ENCODE measurements at regions not wholly inside any gene's neighbourhood (a gene's known extent, or its start where the extent isn't known, plus 50 kb on each side); places are given as distances from the start of the nearest gene placed in this dataset.

- Histone ChIP-seq H3K27me3 (no peaks in the 10 kb centered on the region), H3K4me1 (ENCODE audit: control insufficient read depth in 1 of 2, insufficient read depth in 1 of 2, low read depth in 1 of 2, low read length in 1 of 2) (no peaks in the 10 kb centered on the region), H3K36me3 (no peaks in the 10 kb centered on the region), H3K9me3 (no peaks in the 10 kb centered on the region), H3K4me3 (ENCODE audit: low read depth in 1 of 2, low read length in 1 of 2) (no peak overlapping the region), H3K27ac (no peak overlapping the region)
- TF ChIP-seq CTCF (IDR thresholded peaks at IDR 0.05), result no peak
Measured at GRCh38 chr12:59179231-59179630, 258.9 kb upstream of the LRIG3 start.

- Histone ChIP-seq H3K9me3 (no peaks in the 10 kb centered on the region), H3K36me3 (no peaks in the 10 kb centered on the region), H3K4me3 (ENCODE audit: low read depth in 1 of 2, low read length in 1 of 2) (no peak overlapping the region), H3K4me1 (ENCODE audit: control insufficient read depth in 1 of 2, insufficient read depth in 1 of 2, low read depth in 1 of 2, low read length in 1 of 2) (no peaks in the 10 kb centered on the region), H3K27ac (no peak overlapping the region), H3K27me3 (no peaks in the 10 kb centered on the region)
- no peak for TF ChIP-seq CTCF (IDR thresholded peaks at IDR 0.05)
Measured at GRCh38 chr12:59173695-59174094, 253.4 kb upstream of the LRIG3 start.

GRCh38 chr12:59168647-59169046, 248.3 kb upstream of the LRIG3 start:
- Histone ChIP-seq H3K4me1 (ENCODE audit: control insufficient read depth in 1 of 2, insufficient read depth in 1 of 2, low read depth in 1 of 2, low read length in 1 of 2) (no peaks in the 10 kb centered on the region), H3K36me3 (no peaks in the 10 kb centered on the region), H3K9me3 (no peaks in the 10 kb centered on the region), H3K4me3 (ENCODE audit: low read depth in 1 of 2, low read length in 1 of 2) (no peak overlapping the region), H3K27me3 (no peaks in the 10 kb centered on the region), H3K27ac (no peak overlapping the region)
- no peak for TF ChIP-seq CTCF (IDR thresholded peaks at IDR 0.05)

- Histone ChIP-seq H3K36me3 (no peaks in the 10 kb centered on the region), H3K27me3 (no peaks in the 10 kb centered on the region), H3K4me3 (ENCODE audit: low read depth in 1 of 2, low read length in 1 of 2) (no peak overlapping the region), H3K4me1 (ENCODE audit: control insufficient read depth in 1 of 2, insufficient read depth in 1 of 2, low read depth in 1 of 2, low read length in 1 of 2) (no peaks in the 10 kb centered on the region), H3K9me3 (no peaks in the 10 kb centered on the region), H3K27ac (no peak overlapping the region)
- no peak for TF ChIP-seq CTCF (IDR thresholded peaks at IDR 0.05)
Measured at GRCh38 chr12:59166457-59166856, 246.2 kb upstream of the LRIG3 start.

- Histone ChIP-seq H3K9me3 (no peaks in the 10 kb centered on the region), H3K36me3 (no peaks in the 10 kb centered on the region), H3K27ac (no peak overlapping the region), H3K4me3 (ENCODE audit: low read depth in 1 of 2, low read length in 1 of 2) (no peak overlapping the region), H3K27me3 (no peaks in the 10 kb centered on the region), H3K4me1 (ENCODE audit: control insufficient read depth in 1 of 2, insufficient read depth in 1 of 2, low read depth in 1 of 2, low read length in 1 of 2) (no peaks in the 10 kb centered on the region)
- TF ChIP-seq CTCF (IDR thresholded peaks at IDR 0.05), result no peak
Measured at GRCh38 chr12:59164991-59165718, 244.9 kb upstream of the LRIG3 start.
